GM23338 (cell line): ENCODE measurements at regions not wholly inside any gene's neighbourhood (a gene's known extent, or its start where the extent isn't known, plus 50 kb on each side); places are given as distances from the start of the nearest gene placed in this dataset.

Experiments
- ATAC-seq: fragments of 200-7000 bp; cut with Tn5 transposase; 3 replicates; pipeline ENCODE4 v1.9.1; 2020
- DNase-seq: peaks from one replicate; pipeline ENCODE4 v3.0.0-alpha.2; 2015; ENCODE audit warnings: low spot score
- H2AFZ ChIP-seq: fragments of 200-600 bp; sonication (generic); 2 replicates; pipeline ENCODE4 v1.8.0; 2016; ENCODE audit warnings: antibody characterized with exemption, mild to moderate bottlenecking, moderate library complexity
- H3F3A ChIP-seq: fragments of 200-600 bp; sonication (generic); replicated peaks from 2 replicates; pipeline ENCODE4 v1.8.0; 2017; ENCODE audit warnings: antibody characterized with exemption, mixed run types, low read depth
- H3K27ac ChIP-seq: fragments of 200-600 bp; sonication (generic); 2 replicates; pipeline ENCODE4 v1.6.1; 2016; ENCODE audit warnings: low read depth
- H3K27me3 ChIP-seq: fragments of 200-600 bp; sonication (generic); 2 replicates; pipeline ENCODE4 v1.8.0; 2016; ENCODE audit warnings: mild to moderate bottlenecking, mixed run types, moderate library complexity; ENCODE audit not compliant: insufficient read depth
- H3K36me3 ChIP-seq: fragments of 200-600 bp; sonication (generic); 2 replicates; pipeline ENCODE4 v1.8.0; 2016; ENCODE audit warnings: mild to moderate bottlenecking; ENCODE audit not compliant: insufficient read depth
- H3K4me1 ChIP-seq: fragments of 200-600 bp; sonication (generic); 2 replicates; pipeline ENCODE4 v1.8.0; 2016; ENCODE audit warnings: mild to moderate bottlenecking, moderate library complexity; ENCODE audit not compliant: insufficient read depth
- H3K4me2 ChIP-seq: fragments of 200-600 bp; sonication (generic); 2 replicates; pipeline ENCODE4 v1.7.1; 2017; ENCODE audit warnings: mixed run types
- H3K4me3 ChIP-seq: fragments of 200-600 bp; sonication (generic); 2 replicates; pipeline ENCODE4 v1.6.1; 2016; ENCODE audit warnings: mixed run types
- H3K79me2 ChIP-seq: fragments of 200-600 bp; sonication (generic); replicated peaks from 2 replicates; pipeline ENCODE4 v1.8.0; 2017; ENCODE audit warnings: mild to moderate bottlenecking; ENCODE audit not compliant: insufficient read depth
- H3K9me2 ChIP-seq: fragments of 200-600 bp; sonication (generic); 2 replicates; pipeline ENCODE4 v1.8.0; 2017; ENCODE audit not compliant: insufficient read depth
- H4K20me1 ChIP-seq: fragments of 200-600 bp; sonication (generic); replicated peaks from 2 replicates; pipeline ENCODE4 v1.8.0; 2017; ENCODE audit warnings: mild to moderate bottlenecking; ENCODE audit not compliant: insufficient read depth
- H3K27ac Mint-ChIP-seq: 2 replicates; pipeline ENCODE4 v1.8.0; 2020; ENCODE audit warnings: inconsistent platforms, mild to moderate bottlenecking, moderate library complexity, mixed read lengths
- H3K27me3 Mint-ChIP-seq: 3 replicates; pipeline ENCODE4 v1.8.0; 2022; ENCODE audit warnings: low read depth, mild to moderate bottlenecking, moderate library complexity, mixed read lengths, inconsistent platforms; ENCODE audit not compliant: insufficient read depth, poor library complexity
- H3K36me3 Mint-ChIP-seq: 3 replicates; pipeline ENCODE4 v1.8.0; 2021; ENCODE audit warnings: low read depth, mild to moderate bottlenecking, inconsistent platforms, moderate library complexity, mixed read lengths
- H3K4me1 Mint-ChIP-seq: 3 replicates; pipeline ENCODE4 v1.8.0; 2020; ENCODE audit warnings: mild to moderate bottlenecking, inconsistent platforms, mixed read lengths
- H3K4me3 Mint-ChIP-seq: 3 replicates; pipeline ENCODE4 v1.8.0; 2021; ENCODE audit warnings: moderate library complexity, mild to moderate bottlenecking, inconsistent platforms, mixed read lengths
- H3K9me3 Mint-ChIP-seq: 3 replicates; pipeline ENCODE4 v1.8.0; 2020; ENCODE audit warnings: moderate library complexity, mild to moderate bottlenecking, inconsistent platforms, mixed read lengths
- CREB1 ChIP-seq: fragments of 250-450 bp; sonication (Bioruptor Pico); IDR thresholded peaks from 2 replicates; pipeline ENCODE4 v1.5.0; 2020; ENCODE audit warnings: low read depth, mild to moderate bottlenecking, moderate library complexity
- EZH2 ChIP-seq: fragments of 200-600 bp; sonication (generic); IDR thresholded peaks from one replicate; pipeline ENCODE4 v1.8.0; 2017; ENCODE audit warnings: antibody characterized with exemption, mild to moderate bottlenecking, low read depth; ENCODE audit not compliant: unreplicated experiment
- EZH2phosphoT487 ChIP-seq: fragments of 200-600 bp; sonication (generic); IDR thresholded peaks from one replicate; pipeline ENCODE4 v1.8.1; 2018; ENCODE audit warnings: antibody characterized with exemption; ENCODE audit not compliant: unreplicated experiment
- JUNB ChIP-seq: IDR thresholded peaks from one replicate; pipeline ENCODE4 v1.6.1; 2016; ENCODE audit warnings: antibody characterized with exemption; ENCODE audit not compliant: unreplicated experiment
- NANOG ChIP-seq: IDR thresholded peaks from 2 replicates; pipeline ENCODE4 v1.6.1; 2016; ENCODE audit warnings: antibody characterized with exemption, borderline replicate concordance
- POLR2AphosphoS5 ChIP-seq: IDR thresholded peaks from 2 replicates; pipeline ENCODE4 v1.6.1; 2016; ENCODE audit warnings: antibody characterized with exemption, low read depth
- STAT1 ChIP-seq: IDR thresholded peaks from one replicate; pipeline ENCODE4 v1.6.1; 2016; ENCODE audit warnings: antibody characterized with exemption; ENCODE audit not compliant: unreplicated experiment
- ZNF114 ChIP-seq: fragments of 250-450 bp; sonication (Bioruptor Pico); IDR thresholded peaks from 2 replicates; pipeline ENCODE4 v1.5.0; 2020; ENCODE audit warnings: mild to moderate bottlenecking, moderate library complexity
- ZNF331 ChIP-seq: fragments of 250-450 bp; sonication (Bioruptor Pico); IDR thresholded peaks from 2 replicates; pipeline ENCODE4 v1.5.0; 2020; ENCODE audit warnings: low read depth, mild to moderate bottlenecking, moderate library complexity
- TF ChIP-seq, protein P1 (sequence below): fragments of 250-450 bp; sonication (Bioruptor Pico); IDR thresholded peaks from 2 replicates; pipeline ENCODE4 v1.5.0; 2020; ENCODE audit warnings: mild to moderate bottlenecking, moderate library complexity
- TF ChIP-seq, protein P2 (sequence below): IDR thresholded peaks from one replicate; pipeline ENCODE4 v1.6.1; 2018; ENCODE audit warnings: antibody characterized with exemption; ENCODE audit not compliant: unreplicated experiment
- TF ChIP-seq, protein P3 (sequence below), 2 experiments: fragments of 200-600 bp in 1 of 2; sonication (generic) in 1 of 2; conservative IDR thresholded peaks; 2 replicates each; pipeline versions ENCODE4 v1.5.1 to v1.6.1; 2016 to 2017; ENCODE audit warnings: antibody characterized with exemption in 2 of 2, low read depth in 2 of 2, mild to moderate bottlenecking in 2 of 2, moderate library complexity in 1 of 2
- TF ChIP-seq, protein P4 (sequence below): IDR thresholded peaks from 2 replicates; pipeline ENCODE4 v1.6.1; 2016; ENCODE audit warnings: antibody characterized with exemption

DNA sequence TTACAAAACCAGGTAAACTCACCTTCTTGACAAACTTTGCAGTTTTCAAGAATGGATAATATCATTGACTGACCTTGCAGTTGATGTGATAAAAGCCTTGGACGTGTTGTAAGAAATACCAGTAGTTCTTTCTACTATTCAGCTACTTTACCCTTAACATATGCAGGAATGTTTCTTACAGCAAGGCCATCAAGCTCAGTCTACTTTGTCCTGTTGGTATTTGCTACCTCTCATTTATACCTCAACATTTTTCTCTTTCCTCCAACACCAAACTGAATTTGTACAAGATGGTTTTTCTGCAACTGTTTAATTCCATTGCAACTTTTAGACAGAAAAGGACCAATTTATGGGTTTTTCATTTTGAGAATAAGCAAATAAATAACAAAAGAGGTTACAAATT lies 147.4 kb upstream of the BCHE start:
- no peaks in the 10 kb centered on the region for H3K9me2 ChIP-seq
- H3K4me1 ChIP-seq, result peaks cover 22% of the 10 kb centered on the region
- no peaks in the 10 kb centered on the region for H3K36me3 ChIP-seq
- peak; percentile 76 for DNase-seq
- H3K27me3 ChIP-seq, result no peaks in the 10 kb centered on the region
- H3K4me2 ChIP-seq, result peak overlapping the region; percentile 27
- no peaks in the 10 kb centered on the region; the same call in 2 of the 3 replicates for H3K9me3 Mint-ChIP-seq
- H3K27ac Mint-ChIP-seq, result peak overlapping the region; percentile 59; the same call in 1 of the 2 replicates
- no peak overlapping the region for H2AFZ ChIP-seq
- no peaks in the 10 kb centered on the region for H3K79me2 ChIP-seq
- TF ChIP-seq, protein P1, sequence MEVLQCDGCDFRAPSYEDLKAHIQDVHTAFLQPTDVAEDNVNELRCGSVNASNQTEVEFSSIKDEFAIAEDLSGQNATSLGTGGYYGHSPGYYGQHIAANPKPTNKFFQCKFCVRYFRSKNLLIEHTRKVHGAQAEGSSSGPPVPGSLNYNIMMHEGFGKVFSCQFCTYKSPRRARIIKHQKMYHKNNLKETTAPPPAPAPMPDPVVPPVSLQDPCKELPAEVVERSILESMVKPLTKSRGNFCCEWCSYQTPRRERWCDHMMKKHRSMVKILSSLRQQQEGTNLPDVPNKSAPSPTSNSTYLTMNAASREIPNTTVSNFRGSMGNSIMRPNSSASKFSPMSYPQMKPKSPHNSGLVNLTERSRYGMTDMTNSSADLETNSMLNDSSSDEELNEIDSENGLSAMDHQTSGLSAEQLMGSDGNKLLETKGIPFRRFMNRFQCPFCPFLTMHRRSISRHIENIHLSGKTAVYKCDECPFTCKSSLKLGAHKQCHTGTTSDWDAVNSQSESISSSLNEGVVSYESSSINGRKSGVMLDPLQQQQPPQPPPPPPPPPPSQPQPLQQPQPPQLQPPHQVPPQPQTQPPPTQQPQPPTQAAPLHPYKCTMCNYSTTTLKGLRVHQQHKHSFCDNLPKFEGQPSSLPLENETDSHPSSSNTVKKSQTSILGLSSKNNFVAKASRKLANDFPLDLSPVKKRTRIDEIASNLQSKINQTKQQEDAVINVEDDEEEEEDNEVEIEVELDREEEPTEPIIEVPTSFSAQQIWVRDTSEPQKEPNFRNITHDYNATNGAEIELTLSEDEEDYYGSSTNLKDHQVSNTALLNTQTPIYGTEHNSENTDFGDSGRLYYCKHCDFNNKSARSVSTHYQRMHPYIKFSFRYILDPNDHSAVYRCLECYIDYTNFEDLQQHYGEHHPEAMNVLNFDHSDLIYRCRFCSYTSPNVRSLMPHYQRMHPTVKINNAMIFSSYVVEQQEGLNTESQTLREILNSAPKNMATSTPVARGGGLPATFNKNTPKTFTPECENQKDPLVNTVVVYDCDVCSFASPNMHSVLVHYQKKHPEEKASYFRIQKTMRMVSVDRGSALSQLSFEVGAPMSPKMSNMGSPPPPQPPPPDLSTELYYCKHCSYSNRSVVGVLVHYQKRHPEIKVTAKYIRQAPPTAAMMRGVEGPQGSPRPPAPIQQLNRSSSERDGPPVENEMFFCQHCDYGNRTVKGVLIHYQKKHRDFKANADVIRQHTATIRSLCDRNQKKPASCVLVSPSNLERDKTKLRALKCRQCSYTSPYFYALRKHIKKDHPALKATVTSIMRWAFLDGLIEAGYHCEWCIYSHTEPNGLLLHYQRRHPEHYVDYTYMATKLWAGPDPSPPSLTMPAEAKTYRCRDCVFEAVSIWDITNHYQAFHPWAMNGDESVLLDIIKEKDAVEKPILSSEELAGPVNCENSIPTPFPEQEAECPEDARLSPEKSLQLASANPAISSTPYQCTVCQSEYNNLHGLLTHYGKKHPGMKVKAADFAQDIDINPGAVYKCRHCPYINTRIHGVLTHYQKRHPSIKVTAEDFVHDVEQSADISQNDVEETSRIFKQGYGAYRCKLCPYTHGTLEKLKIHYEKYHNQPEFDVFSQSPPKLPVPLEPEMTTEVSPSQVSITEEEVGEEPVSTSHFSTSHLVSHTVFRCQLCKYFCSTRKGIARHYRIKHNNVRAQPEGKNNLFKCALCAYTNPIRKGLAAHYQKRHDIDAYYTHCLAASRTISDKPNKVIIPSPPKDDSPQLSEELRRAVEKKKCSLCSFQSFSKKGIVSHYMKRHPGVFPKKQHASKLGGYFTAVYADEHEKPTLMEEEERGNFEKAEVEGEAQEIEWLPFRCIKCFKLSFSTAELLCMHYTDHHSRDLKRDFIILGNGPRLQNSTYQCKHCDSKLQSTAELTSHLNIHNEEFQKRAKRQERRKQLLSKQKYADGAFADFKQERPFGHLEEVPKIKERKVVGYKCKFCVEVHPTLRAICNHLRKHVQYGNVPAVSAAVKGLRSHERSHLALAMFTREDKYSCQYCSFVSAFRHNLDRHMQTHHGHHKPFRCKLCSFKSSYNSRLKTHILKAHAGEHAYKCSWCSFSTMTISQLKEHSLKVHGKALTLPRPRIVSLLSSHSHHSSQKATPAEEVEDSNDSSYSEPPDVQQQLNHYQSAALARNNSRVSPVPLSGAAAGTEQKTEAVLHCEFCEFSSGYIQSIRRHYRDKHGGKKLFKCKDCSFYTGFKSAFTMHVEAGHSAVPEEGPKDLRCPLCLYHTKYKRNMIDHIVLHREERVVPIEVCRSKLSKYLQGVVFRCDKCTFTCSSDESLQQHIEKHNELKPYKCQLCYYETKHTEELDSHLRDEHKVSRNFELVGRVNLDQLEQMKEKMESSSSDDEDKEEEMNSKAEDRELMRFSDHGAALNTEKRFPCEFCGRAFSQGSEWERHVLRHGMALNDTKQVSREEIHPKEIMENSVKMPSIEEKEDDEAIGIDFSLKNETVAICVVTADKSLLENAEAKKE (CRISPR knock-in tag), result peak; percentile 66; the same call in 1 of the 2 replicates
- TF ChIP-seq EZH2, result no peak
- TF ChIP-seq, protein P2, sequence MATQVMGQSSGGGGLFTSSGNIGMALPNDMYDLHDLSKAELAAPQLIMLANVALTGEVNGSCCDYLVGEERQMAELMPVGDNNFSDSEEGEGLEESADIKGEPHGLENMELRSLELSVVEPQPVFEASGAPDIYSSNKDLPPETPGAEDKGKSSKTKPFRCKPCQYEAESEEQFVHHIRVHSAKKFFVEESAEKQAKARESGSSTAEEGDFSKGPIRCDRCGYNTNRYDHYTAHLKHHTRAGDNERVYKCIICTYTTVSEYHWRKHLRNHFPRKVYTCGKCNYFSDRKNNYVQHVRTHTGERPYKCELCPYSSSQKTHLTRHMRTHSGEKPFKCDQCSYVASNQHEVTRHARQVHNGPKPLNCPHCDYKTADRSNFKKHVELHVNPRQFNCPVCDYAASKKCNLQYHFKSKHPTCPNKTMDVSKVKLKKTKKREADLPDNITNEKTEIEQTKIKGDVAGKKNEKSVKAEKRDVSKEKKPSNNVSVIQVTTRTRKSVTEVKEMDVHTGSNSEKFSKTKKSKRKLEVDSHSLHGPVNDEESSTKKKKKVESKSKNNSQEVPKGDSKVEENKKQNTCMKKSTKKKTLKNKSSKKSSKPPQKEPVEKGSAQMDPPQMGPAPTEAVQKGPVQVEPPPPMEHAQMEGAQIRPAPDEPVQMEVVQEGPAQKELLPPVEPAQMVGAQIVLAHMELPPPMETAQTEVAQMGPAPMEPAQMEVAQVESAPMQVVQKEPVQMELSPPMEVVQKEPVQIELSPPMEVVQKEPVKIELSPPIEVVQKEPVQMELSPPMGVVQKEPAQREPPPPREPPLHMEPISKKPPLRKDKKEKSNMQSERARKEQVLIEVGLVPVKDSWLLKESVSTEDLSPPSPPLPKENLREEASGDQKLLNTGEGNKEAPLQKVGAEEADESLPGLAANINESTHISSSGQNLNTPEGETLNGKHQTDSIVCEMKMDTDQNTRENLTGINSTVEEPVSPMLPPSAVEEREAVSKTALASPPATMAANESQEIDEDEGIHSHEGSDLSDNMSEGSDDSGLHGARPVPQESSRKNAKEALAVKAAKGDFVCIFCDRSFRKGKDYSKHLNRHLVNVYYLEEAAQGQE, result no peak
- no peak for TF ChIP-seq ZNF114 (CRISPR knock-in tag)
- TF ChIP-seq NANOG, result peak; percentile 82
- no peak for TF ChIP-seq CREB1
- TF ChIP-seq ZNF331 (CRISPR knock-in tag), result no peak
- TF ChIP-seq, protein P3, sequence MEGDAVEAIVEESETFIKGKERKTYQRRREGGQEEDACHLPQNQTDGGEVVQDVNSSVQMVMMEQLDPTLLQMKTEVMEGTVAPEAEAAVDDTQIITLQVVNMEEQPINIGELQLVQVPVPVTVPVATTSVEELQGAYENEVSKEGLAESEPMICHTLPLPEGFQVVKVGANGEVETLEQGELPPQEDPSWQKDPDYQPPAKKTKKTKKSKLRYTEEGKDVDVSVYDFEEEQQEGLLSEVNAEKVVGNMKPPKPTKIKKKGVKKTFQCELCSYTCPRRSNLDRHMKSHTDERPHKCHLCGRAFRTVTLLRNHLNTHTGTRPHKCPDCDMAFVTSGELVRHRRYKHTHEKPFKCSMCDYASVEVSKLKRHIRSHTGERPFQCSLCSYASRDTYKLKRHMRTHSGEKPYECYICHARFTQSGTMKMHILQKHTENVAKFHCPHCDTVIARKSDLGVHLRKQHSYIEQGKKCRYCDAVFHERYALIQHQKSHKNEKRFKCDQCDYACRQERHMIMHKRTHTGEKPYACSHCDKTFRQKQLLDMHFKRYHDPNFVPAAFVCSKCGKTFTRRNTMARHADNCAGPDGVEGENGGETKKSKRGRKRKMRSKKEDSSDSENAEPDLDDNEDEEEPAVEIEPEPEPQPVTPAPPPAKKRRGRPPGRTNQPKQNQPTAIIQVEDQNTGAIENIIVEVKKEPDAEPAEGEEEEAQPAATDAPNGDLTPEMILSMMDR (conservative IDR thresholded peaks at IDR 0.05; ENCODE audit: low read depth in 2 of 2), result no peak
- TF ChIP-seq, protein P4, sequence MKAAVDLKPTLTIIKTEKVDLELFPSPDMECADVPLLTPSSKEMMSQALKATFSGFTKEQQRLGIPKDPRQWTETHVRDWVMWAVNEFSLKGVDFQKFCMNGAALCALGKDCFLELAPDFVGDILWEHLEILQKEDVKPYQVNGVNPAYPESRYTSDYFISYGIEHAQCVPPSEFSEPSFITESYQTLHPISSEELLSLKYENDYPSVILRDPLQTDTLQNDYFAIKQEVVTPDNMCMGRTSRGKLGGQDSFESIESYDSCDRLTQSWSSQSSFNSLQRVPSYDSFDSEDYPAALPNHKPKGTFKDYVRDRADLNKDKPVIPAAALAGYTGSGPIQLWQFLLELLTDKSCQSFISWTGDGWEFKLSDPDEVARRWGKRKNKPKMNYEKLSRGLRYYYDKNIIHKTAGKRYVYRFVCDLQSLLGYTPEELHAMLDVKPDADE, result no peak
- TF ChIP-seq EZH2phosphoT487, result no peak
- TF ChIP-seq STAT1, result no peak
- TF ChIP-seq JUNB, result no peak
- no peak for TF ChIP-seq POLR2AphosphoS5
- no peak overlapping the region for H3K4me3 Mint-ChIP-seq
- H3K4me3 ChIP-seq, result no peak overlapping the region; the same call in 1 of the 2 replicates
- no peaks in the 10 kb centered on the region for H3F3A ChIP-seq
- no peaks in the 10 kb centered on the region; the same call in 2 of the 3 replicates for H3K36me3 Mint-ChIP-seq
- no peaks in the 10 kb centered on the region for H3K27me3 Mint-ChIP-seq
- peak; percentile 94 for ATAC-seq
- no peaks in the 10 kb centered on the region for H4K20me1 ChIP-seq
- peak overlapping the region; percentile 88 for H3K27ac ChIP-seq
- H3K4me1 Mint-ChIP-seq, result peaks cover 26% of the 10 kb centered on the region
